Gastroesophageal sphincter (tissue), 3 donors: ENCODE measurements at regions not wholly inside any gene's neighbourhood (a gene's known extent, or its start where the extent isn't known, plus 50 kb on each side); places are given as distances from the start of the nearest gene placed in this dataset.

Source experiments
- POLR2A ChIP-seq, 2 donors: fragments of 450-650 bp; IDR thresholded peaks; one replicate each; pipeline ENCODE4 v1.6.1; 2017; ENCODE audit warnings: antibody characterized with exemption in 2 of 2, mild to moderate bottlenecking in 2 of 2, moderate library complexity in 1 of 2
- TF ChIP-seq, protein P1 (sequence below), 4 experiments: fragments of 200-600 bp in 2 of 4; fragments of 450-650 bp in 2 of 4; sonication (generic) in 1 of 4; IDR thresholded peaks; one replicate each; pipeline ENCODE4 v1.5.1; 2017 to 2019; ENCODE audit warnings: antibody characterized with exemption in 4 of 4, mild to moderate bottlenecking in 2 of 4, moderate library complexity in 2 of 4

DNA sequence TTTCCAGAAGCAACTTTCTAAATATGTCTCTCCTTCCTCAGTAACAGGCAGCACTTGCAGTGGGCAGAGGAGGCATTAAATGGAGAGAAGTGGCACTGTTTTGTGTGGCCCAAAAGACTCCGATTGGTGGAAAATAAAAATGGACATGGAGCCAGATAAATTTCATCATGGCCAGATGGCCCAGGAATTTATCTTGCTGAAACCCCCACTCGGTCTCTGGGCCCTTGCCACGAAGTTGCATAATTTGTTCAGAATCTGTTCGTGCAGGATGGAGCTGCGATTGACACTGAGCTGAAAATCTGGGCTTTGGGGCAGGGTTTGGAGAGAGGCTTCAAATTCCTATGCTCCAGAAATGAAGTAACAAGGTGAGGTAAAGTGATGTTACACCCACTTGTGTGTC lies 65.5 kb downstream of the C11orf91 start:
- TF ChIP-seq POLR2A (IDR thresholded peaks at IDR 0.05), result no peak
- TF ChIP-seq, protein P1, sequence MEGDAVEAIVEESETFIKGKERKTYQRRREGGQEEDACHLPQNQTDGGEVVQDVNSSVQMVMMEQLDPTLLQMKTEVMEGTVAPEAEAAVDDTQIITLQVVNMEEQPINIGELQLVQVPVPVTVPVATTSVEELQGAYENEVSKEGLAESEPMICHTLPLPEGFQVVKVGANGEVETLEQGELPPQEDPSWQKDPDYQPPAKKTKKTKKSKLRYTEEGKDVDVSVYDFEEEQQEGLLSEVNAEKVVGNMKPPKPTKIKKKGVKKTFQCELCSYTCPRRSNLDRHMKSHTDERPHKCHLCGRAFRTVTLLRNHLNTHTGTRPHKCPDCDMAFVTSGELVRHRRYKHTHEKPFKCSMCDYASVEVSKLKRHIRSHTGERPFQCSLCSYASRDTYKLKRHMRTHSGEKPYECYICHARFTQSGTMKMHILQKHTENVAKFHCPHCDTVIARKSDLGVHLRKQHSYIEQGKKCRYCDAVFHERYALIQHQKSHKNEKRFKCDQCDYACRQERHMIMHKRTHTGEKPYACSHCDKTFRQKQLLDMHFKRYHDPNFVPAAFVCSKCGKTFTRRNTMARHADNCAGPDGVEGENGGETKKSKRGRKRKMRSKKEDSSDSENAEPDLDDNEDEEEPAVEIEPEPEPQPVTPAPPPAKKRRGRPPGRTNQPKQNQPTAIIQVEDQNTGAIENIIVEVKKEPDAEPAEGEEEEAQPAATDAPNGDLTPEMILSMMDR (IDR thresholded peaks at IDR 0.05), result no peak
